ENCODE measurements at regions not wholly inside any gene's neighbourhood (a gene's known extent, or its start where the extent isn't known, plus 50 kb on each side); places are given as distances from the start of the nearest gene placed in this dataset.

GRCh38 chr15:25548600-25548999 lies 109.8 kb upstream of the UBE3A start:
- no peak for DNase-seq
- Histone ChIP-seq H3K4me3 (replicated peaks in 1 of 3) (no peak overlapping the region), H3K4me1 (peaks cover under 1% of the 10 kb centered on the region in 2 donors), H3K27me3 (no peaks in the 10 kb centered on the region), H3K36me3 (no peaks in the 10 kb centered on the region), H3K27ac (no peak overlapping the region), H3K9me3 (no peaks in the 10 kb centered on the region)
- no peak for TF ChIP-seq POLR2A (IDR thresholded peaks at IDR 0.05)
- TF ChIP-seq, protein P1, sequence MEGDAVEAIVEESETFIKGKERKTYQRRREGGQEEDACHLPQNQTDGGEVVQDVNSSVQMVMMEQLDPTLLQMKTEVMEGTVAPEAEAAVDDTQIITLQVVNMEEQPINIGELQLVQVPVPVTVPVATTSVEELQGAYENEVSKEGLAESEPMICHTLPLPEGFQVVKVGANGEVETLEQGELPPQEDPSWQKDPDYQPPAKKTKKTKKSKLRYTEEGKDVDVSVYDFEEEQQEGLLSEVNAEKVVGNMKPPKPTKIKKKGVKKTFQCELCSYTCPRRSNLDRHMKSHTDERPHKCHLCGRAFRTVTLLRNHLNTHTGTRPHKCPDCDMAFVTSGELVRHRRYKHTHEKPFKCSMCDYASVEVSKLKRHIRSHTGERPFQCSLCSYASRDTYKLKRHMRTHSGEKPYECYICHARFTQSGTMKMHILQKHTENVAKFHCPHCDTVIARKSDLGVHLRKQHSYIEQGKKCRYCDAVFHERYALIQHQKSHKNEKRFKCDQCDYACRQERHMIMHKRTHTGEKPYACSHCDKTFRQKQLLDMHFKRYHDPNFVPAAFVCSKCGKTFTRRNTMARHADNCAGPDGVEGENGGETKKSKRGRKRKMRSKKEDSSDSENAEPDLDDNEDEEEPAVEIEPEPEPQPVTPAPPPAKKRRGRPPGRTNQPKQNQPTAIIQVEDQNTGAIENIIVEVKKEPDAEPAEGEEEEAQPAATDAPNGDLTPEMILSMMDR (IDR thresholded peaks at IDR 0.05) = no peak
- whole genome bisulfite sequencing, 2 donors = 81 to 82% methylated on average over 3 of the region's 3 CpGs
- intact Hi-C loops (cut with DNase I) = no loop called here

- no peak overlapping the region for H3K27ac ChIP-seq
- no peak for TF ChIP-seq POLR2A (IDR thresholded peaks at IDR 0.05)
- TF ChIP-seq, protein P1 (IDR thresholded peaks at IDR 0.05) = no peak
Observed at GRCh38 chr15:25545889-25546288, 107.1 kb upstream of the UBE3A start.

DNA sequence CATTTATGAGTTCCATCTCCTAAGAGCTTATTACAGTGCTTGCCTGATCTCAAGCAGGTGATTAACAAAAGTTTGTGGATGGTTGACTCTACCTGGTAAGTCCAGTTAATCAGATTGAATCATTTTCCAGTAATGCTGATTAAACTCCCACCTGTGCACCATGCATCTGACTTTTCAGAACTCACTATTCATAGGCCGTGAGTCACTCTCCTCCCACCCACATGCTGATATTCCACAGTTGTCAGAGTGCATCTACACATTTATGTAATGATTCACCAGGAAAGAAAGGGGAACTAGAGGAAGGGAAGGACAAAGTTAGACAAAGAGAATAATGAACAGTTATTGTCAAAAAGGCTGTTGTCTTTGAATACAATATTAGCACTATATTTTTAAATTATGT lies 106.2 kb upstream of the UBE3A start:
- intact Hi-C loops (cut with DNase I) = no loop called here
- no peak for DNase-seq
- WGBS, 2 donors = 78 to 91% methylated on average over 1 of the region's 1 CpG
- H3K4me3 ChIP-seq (replicated peaks in 1 of 3) = no peak overlapping the region
- no peaks in the 10 kb centered on the region for H3K9me3 ChIP-seq
- no peaks in the 10 kb centered on the region for H3K36me3 ChIP-seq
- no peaks in the 10 kb centered on the region for H3K27me3 ChIP-seq
- TF ChIP-seq, protein P1 (IDR thresholded peaks at IDR 0.05) = no peak
- no peak for TF ChIP-seq POLR2A (IDR thresholded peaks at IDR 0.05)
- peaks cover 10 to 12% of the 10 kb centered on the region in 2 donors for H3K4me1 ChIP-seq
- no peak overlapping the region for H3K27ac ChIP-seq

More at GRCh38 chr15:25545889-25546288, 107.1 kb upstream of the UBE3A start:
- no peaks in the 10 kb centered on the region for H3K36me3 ChIP-seq
- no peak overlapping the region for H3K4me3 ChIP-seq (replicated peaks in 1 of 3)
- intact Hi-C loops (cut with DNase I) = no loop called here
- H3K9me3 ChIP-seq = no peaks in the 10 kb centered on the region
- H3K4me1 ChIP-seq = peaks cover 10 to 12% of the 10 kb centered on the region in 2 donors
- no peaks in the 10 kb centered on the region for H3K27me3 ChIP-seq
- no peak for DNase-seq
- WGBS, 2 donors = 72 to 83% methylated on average over 3 of the region's 3 CpGs

DNA sequence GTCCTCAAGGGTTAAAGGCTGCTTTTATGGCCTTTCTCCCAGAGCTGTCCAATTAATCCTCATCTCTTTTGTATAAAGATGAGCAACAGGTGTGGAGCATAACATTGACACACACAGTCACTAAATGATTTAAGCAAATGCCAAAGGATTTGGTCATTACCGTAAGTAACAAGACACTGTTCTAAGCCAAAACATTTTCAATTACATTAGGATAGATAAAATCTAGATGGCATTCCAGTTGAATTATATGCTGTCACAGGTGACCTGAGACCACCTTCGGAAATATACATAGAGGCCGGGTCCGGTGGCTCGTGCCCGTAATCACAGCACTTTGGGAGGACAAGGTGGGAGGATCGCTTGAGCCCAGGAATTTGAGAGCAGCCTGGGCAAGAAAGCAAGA lies 105.3 kb upstream of the UBE3A start:
- no peak for DNase-seq
- WGBS, 2 donors = 97 to 98% methylated on average over 7 of the region's 7 CpGs
- intact Hi-C loops (cut with DNase I) = no loop called here
- no peaks in the 10 kb centered on the region for H3K27me3 ChIP-seq
- no peak overlapping the region for H3K4me3 ChIP-seq (replicated peaks in 1 of 3)
- H3K27ac ChIP-seq = no peak overlapping the region
- TF ChIP-seq, protein P1 (IDR thresholded peaks at IDR 0.05) = no peak
- H3K9me3 ChIP-seq = no peaks in the 10 kb centered on the region
- H3K4me1 ChIP-seq = peaks cover 10 to 12% of the 10 kb centered on the region in 2 donors
- H3K36me3 ChIP-seq = no peaks in the 10 kb centered on the region

DNA sequence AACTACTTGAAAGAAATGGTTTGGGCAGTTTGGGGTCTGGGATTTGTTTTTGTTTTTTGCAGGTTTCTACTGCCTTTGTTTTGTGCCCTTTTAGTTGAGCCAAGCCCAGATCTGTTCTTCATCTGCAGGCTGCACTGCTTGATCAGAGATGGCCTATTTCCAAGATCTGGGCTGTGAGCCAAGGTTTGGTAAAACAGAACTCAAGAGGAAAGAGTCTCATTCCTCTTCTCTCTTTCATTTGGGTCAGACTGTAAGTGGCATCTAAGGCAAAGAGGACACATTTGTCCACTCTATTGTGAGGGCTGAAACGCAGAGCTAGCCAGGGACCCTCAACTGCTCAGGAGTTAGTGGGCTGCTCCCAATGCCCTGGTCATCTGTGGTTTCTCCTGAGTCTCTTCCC lies 104.4 kb upstream of the UBE3A start:
- Histone ChIP-seq H3K27me3 (no peaks in the 10 kb centered on the region), H3K4me1 (peaks cover 10 to 12% of the 10 kb centered on the region in 2 donors), H3K4me3 (replicated peaks in 1 of 3) (no peak overlapping the region), H3K36me3 (no peaks in the 10 kb centered on the region), H3K27ac (peak overlapping the region in 2 of 3 donors; percentile 1 to 37), H3K9me3 (no peaks in the 10 kb centered on the region)
- peak; percentile 88 to 92 for DNase-seq
- 12 to 16% methylated on average over 1 of the region's 1 CpG for WGBS, 2 donors
- TF ChIP-seq, protein P1 (IDR thresholded peaks at IDR 0.05) = peak in 1 of 6 experiments; percentile 33
- TF ChIP-seq POLR2A (IDR thresholded peaks at IDR 0.05) = no peak
- intact Hi-C loops (cut with DNase I) = no loop called here

Data from thyroid gland (tissue), 4 donors.